H1 (cell line): ENCODE measurements at regions not wholly inside any gene's neighbourhood (a gene's known extent, or its start where the extent isn't known, plus 50 kb on each side); places are given as distances from the start of the nearest gene placed in this dataset.

Source experiments
- ASH2L ChIP-seq: fragments of 200-600, 300-600 bp; sonication (generic); IDR thresholded peaks from one replicate; pipeline ENCODE4 v1.7.1; 2017; ENCODE audit warnings: low read length
- CBX5 ChIP-seq: fragments of 300-800, 300-1000 bp; sonication (generic); IDR thresholded peaks from 2 replicates; pipeline ENCODE4 v1.7.1; 2016; ENCODE audit warnings: antibody characterized with exemption, low read length, low read depth
- CREB1 ChIP-seq: IDR thresholded peaks from 2 replicates; pipeline ENCODE4 v1.6.1; 2012; ENCODE audit warnings: inconsistent platforms
- JUN ChIP-seq: IDR thresholded peaks from 2 replicates; pipeline ENCODE4 v1.6.1; 2011; ENCODE audit warnings: low read depth, mild to moderate bottlenecking, improper control_type of control experiment, low read length
- KDM1A ChIP-seq: fragments of 200-600, 300-600 bp; sonication (generic); IDR thresholded peaks from 2 replicates; pipeline ENCODE4 v1.7.1; 2016; ENCODE audit warnings: mild to moderate bottlenecking, low read length, borderline replicate concordance
- MAFK ChIP-seq: IDR thresholded peaks from 2 replicates; pipeline ENCODE4 v1.6.1; 2012; ENCODE audit warnings: low read depth, mild to moderate bottlenecking, improper control_type of control experiment, low read length
- SIRT6 ChIP-seq: IDR thresholded peaks from one replicate; pipeline ENCODE4 v1.7.1; 2012; ENCODE audit warnings: low read length, inconsistent platforms
- SRF ChIP-seq: IDR thresholded peaks from 2 replicates; pipeline ENCODE4 v1.6.1; 2011; ENCODE audit warnings: mild to moderate bottlenecking, low read depth, low read length, moderate library complexity
- SUZ12 ChIP-seq: fragments of 200-600 bp; sonication (generic); IDR thresholded peaks from 2 replicates; pipeline ENCODE4 v1.6.1; 2012; ENCODE audit warnings: mild to moderate bottlenecking, inconsistent platforms, low read length, moderate library complexity, mixed read lengths
- TF ChIP-seq, protein P1 (sequence below): fragments of 300-600 bp; sonication (generic); IDR thresholded peaks from 2 replicates; pipeline ENCODE4 v1.7.1; 2012; ENCODE audit warnings: low read length, moderate library complexity, mild to moderate bottlenecking, inconsistent platforms; ENCODE audit not compliant: insufficient replicate concordance

DNA sequence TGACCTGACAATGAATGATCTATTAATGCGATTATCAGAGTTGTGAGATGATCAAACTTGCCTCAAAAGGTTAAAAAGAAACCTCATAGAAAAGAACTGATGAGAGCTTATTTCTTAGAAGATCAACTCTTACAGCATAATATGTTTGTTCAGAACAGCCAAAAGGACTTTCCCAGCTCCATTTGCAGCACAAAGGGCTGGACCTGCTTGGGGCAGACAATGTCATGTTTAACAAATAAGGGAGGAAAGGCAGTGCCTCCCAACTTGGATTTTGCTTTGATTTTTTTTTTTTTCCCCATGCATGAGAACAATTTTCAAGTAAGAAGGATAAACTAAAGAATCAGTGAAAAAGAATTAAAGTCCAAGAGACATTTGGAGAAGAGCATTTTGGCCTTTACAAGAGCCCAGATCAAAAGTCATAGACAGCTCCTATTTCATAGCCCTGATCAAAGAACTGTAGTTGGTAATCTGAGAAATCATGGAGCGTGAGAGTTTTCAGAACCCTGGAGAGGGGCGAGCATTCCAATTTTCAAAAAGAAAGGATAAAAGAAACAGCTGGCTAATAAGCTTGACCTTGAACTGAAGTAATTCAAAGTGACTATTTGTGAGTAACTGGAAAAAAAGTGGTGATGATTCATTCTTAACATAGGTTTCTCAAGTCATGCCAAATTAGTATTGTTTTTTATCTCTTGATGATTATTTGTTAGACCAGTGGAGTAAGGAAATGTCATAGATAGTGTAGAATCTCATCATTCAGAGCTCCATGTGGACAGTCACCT lies 136.0 kb upstream of the CFAP20DC start (continued):
- TF ChIP-seq, protein P1, sequence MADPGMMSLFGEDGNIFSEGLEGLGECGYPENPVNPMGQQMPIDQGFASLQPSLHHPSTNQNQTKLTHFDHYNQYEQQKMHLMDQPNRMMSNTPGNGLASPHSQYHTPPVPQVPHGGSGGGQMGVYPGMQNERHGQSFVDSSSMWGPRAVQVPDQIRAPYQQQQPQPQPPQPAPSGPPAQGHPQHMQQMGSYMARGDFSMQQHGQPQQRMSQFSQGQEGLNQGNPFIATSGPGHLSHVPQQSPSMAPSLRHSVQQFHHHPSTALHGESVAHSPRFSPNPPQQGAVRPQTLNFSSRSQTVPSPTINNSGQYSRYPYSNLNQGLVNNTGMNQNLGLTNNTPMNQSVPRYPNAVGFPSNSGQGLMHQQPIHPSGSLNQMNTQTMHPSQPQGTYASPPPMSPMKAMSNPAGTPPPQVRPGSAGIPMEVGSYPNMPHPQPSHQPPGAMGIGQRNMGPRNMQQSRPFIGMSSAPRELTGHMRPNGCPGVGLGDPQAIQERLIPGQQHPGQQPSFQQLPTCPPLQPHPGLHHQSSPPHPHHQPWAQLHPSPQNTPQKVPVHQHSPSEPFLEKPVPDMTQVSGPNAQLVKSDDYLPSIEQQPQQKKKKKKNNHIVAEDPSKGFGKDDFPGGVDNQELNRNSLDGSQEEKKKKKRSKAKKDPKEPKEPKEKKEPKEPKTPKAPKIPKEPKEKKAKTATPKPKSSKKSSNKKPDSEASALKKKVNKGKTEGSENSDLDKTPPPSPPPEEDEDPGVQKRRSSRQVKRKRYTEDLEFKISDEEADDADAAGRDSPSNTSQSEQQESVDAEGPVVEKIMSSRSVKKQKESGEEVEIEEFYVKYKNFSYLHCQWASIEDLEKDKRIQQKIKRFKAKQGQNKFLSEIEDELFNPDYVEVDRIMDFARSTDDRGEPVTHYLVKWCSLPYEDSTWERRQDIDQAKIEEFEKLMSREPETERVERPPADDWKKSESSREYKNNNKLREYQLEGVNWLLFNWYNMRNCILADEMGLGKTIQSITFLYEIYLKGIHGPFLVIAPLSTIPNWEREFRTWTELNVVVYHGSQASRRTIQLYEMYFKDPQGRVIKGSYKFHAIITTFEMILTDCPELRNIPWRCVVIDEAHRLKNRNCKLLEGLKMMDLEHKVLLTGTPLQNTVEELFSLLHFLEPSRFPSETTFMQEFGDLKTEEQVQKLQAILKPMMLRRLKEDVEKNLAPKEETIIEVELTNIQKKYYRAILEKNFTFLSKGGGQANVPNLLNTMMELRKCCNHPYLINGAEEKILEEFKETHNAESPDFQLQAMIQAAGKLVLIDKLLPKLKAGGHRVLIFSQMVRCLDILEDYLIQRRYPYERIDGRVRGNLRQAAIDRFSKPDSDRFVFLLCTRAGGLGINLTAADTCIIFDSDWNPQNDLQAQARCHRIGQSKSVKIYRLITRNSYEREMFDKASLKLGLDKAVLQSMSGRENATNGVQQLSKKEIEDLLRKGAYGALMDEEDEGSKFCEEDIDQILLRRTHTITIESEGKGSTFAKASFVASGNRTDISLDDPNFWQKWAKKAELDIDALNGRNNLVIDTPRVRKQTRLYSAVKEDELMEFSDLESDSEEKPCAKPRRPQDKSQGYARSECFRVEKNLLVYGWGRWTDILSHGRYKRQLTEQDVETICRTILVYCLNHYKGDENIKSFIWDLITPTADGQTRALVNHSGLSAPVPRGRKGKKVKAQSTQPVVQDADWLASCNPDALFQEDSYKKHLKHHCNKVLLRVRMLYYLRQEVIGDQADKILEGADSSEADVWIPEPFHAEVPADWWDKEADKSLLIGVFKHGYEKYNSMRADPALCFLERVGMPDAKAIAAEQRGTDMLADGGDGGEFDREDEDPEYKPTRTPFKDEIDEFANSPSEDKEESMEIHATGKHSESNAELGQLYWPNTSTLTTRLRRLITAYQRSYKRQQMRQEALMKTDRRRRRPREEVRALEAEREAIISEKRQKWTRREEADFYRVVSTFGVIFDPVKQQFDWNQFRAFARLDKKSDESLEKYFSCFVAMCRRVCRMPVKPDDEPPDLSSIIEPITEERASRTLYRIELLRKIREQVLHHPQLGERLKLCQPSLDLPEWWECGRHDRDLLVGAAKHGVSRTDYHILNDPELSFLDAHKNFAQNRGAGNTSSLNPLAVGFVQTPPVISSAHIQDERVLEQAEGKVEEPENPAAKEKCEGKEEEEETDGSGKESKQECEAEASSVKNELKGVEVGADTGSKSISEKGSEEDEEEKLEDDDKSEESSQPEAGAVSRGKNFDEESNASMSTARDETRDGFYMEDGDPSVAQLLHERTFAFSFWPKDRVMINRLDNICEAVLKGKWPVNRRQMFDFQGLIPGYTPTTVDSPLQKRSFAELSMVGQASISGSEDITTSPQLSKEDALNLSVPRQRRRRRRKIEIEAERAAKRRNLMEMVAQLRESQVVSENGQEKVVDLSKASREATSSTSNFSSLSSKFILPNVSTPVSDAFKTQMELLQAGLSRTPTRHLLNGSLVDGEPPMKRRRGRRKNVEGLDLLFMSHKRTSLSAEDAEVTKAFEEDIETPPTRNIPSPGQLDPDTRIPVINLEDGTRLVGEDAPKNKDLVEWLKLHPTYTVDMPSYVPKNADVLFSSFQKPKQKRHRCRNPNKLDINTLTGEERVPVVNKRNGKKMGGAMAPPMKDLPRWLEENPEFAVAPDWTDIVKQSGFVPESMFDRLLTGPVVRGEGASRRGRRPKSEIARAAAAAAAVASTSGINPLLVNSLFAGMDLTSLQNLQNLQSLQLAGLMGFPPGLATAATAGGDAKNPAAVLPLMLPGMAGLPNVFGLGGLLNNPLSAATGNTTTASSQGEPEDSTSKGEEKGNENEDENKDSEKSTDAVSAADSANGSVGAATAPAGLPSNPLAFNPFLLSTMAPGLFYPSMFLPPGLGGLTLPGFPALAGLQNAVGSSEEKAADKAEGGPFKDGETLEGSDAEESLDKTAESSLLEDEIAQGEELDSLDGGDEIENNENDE = no peak
- TF ChIP-seq SRF (no peak), ASH2L (no peak), KDM1A (no peak), MAFK (no peak), SIRT6 (no peak), JUN (no peak), CBX5 (no peak), SUZ12 (no peak), CREB1 (no peak)
